ENCODE measurements at regions not wholly inside any gene's neighbourhood (a gene's known extent, or its start where the extent isn't known, plus 50 kb on each side); places are given as distances from the start of the nearest gene placed in this dataset.

DNA sequence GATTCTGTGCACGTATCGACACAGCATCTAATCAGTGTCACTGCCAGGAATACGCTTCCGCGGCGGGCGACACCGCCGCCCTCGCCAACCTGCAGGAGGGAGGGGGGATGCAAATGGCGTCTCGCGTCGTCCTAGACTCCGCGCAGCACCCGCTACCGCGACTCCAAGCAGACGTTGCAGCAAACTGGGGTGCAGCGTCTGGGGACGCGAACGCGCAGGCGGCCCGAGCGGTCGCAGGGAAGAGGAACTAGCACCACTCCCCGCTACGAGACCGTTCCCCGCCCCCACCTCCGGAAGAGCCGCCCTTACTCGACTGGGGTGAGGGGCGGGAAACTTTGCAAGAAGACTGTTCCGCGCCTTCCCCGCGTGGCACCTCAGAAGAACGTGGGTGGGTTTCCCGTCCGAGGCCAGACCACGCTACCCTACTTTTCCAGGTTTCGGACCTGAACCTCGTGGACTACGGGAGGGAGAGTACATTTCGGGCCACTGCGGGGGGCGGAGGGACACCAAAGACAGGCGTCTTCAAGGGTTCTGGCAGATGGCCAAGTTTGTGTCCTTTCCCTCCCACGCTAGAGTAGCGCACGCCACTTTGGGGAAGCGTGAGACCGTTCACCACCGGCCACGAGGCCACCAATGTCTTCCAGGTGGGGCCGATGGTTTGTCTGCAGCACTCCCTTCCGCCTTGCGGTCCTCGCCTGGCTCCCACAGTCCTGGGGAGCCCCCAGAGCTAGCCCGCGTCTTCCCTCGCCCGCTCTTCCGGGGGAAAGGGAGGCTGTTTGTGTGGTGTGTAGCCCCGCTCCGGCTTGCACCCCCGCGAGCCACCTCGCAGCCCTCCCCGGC is 78.0 kb upstream of the BCOR start:
- peak; percentile 67 for DNase-seq (ENCODE audit: low read depth)
- Histone ChIP-seq H3K9ac (ENCODE audit: low read length) (peak overlapping the region; percentile 82), H3K27me3 (replicated peaks; ENCODE audit: control insufficient read depth, insufficient read depth, low read length) (peaks cover 6% of the 10 kb centered on the region), H3K9me3 (ENCODE audit: control insufficient read depth, low read length) (no peaks in the 10 kb centered on the region), H3K4me3 (ENCODE audit: low read length) (peak overlapping the region; percentile 78), H3K4me1 (ENCODE audit: control insufficient read depth, insufficient read depth, low read length) (peaks cover 14% of the 10 kb centered on the region), H3K36me3 (ENCODE audit: control insufficient read depth, insufficient read depth, low read length, severe bottlenecking) (no peaks in the 10 kb centered on the region)

DNA sequence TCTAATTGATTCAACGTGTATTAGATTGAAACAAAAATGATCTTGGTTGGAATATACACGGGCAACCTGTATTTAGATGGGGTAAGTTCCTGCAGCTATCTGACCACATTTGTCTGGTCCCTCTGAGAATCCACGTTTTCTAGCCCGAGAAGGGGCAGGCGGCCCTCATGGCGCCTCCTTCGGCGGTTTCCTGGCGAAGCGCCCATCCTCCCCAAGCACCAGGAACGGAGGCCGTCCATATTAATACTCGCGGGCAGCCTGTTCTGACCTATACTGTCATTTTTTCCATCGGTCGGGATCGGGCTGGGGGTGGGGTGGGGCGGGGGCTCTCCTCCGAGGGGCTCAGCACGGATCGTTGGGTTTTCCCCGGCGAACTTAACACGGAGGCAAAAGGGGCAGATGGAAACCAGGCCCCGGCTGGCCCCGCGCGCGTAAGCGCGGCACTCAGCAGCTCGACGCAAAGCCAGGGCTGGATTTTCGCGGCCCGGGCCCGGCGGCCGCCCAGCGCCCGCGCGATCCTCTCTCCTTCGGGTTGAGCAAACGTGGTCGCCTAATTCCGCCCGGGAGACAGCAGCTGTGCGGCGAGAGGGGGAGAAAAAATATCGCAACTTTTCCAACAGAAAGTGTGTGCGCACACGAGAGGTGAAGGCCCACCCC is 77.2 kb upstream of the BCOR start:
- DNase-seq (ENCODE audit: low read depth): peak; percentile 66
- Histone ChIP-seq H3K9ac (ENCODE audit: low read length) (peak overlapping the region; percentile 82), H3K9me3 (ENCODE audit: control insufficient read depth, low read length) (no peaks in the 10 kb centered on the region), H3K36me3 (ENCODE audit: control insufficient read depth, insufficient read depth, low read length, severe bottlenecking) (no peaks in the 10 kb centered on the region), H3K4me1 (ENCODE audit: control insufficient read depth, insufficient read depth, low read length) (peaks cover 14% of the 10 kb centered on the region), H3K4me3 (ENCODE audit: low read length) (peak overlapping the region; percentile 78), H3K27me3 (replicated peaks; ENCODE audit: control insufficient read depth, insufficient read depth, low read length) (peaks cover 6% of the 10 kb centered on the region)

DNA sequence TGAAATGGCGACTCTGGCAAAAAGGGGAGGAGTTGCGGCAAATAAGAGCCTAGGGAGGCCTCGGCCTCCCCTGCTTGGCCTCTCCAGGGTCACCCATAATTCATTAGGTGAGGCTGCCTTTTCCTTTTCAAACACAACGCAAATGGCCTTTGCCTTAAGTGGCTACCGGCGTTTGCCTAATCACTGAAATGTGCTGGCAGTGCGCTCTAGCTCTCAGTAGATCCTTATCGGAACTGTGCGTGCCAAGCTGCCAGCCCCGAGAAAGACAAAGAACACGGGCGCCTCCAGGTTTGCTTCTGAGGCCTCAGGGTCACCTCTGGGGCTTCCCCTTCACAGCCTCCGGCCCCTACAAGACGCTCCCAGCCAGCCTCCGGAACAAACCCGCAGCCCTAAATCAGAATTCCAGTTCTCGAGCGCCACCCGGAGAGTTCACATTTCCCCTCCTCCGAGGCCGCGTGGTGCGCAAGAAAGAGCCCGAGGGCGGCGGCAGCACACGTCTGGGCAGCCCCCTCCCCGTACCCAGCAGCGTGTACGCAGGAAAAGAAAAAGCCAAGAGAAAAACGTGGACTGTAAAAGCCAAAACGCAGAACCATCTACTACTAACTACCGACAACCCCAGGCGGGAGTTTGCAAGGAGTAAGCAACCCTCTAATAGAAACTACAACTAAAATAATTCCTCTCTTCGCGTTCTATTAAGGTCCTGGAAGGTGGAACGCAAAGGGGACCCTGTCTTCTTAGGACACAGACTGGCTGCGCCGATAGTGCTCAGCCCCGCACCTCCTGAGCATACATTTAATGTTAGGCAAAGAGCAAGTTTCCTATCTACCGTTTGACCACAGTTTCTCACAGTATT is 76.5 kb upstream of the BCOR start:
- peak overlapping the region; percentile 66 for H3K4me3 ChIP-seq (ENCODE audit: low read length)
- H3K36me3 ChIP-seq (ENCODE audit: control insufficient read depth, insufficient read depth, low read length, severe bottlenecking): no peaks in the 10 kb centered on the region
- peaks cover 14% of the 10 kb centered on the region for H3K4me1 ChIP-seq (ENCODE audit: control insufficient read depth, insufficient read depth, low read length)
- no peak for DNase-seq (ENCODE audit: low read depth)
- peaks cover 8% of the 10 kb centered on the region for H3K27me3 ChIP-seq (replicated peaks; ENCODE audit: control insufficient read depth, insufficient read depth, low read length)
- H3K9ac ChIP-seq (ENCODE audit: low read length): peak overlapping the region; percentile 54
- no peaks in the 10 kb centered on the region for H3K9me3 ChIP-seq (ENCODE audit: control insufficient read depth, low read length)

DNA sequence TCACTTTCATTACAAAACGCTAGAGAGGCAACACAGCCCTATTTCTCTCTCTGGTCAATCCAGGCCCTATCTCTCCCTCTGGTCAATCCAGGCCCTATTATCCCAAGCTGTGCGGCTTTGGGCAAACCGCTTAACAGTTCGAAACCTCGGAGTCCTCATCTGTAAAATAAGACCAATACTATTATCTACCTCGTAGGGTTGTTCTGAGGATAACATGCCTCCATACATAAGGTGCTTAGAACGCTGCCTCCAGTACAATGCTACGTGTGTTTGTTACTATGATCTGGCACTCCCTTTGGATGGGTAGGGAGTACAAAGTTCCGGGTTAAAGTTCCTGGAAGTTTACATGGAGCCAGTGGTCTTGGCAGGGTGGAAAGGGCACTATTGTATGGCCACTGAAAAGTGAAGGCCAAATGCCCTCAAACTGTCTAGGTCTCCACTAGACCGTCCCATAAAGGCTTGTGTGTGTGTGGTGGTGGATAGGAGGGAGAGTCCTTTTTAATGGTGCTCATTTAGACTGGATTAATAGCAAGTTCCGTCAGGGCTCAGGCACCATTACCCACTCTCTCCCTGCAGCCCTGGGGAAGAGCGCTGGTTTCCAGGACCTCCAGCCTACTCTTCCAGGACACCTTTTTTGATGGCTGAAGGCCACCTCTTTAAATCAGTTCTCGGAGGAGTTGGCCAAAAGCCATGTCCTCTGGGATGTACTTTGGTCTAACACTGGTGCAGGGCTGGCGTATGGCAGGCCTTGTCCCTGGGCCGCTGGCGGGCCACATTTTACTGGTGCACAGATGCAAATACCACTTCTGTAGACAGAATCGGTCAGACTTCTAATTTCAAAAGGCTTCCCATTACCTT is 75.6 kb upstream of the BCOR start:
- H3K9ac ChIP-seq (ENCODE audit: low read length): no peak overlapping the region
- H3K27me3 ChIP-seq (replicated peaks; ENCODE audit: control insufficient read depth, insufficient read depth, low read length): peaks cover 10% of the 10 kb centered on the region
- no peak overlapping the region for H3K4me3 ChIP-seq (ENCODE audit: low read length)
- peaks cover 14% of the 10 kb centered on the region for H3K4me1 ChIP-seq (ENCODE audit: control insufficient read depth, insufficient read depth, low read length)
- no peak for DNase-seq (ENCODE audit: low read depth)
- no peaks in the 10 kb centered on the region for H3K9me3 ChIP-seq (ENCODE audit: control insufficient read depth, low read length)
- H3K36me3 ChIP-seq (ENCODE audit: control insufficient read depth, insufficient read depth, low read length, severe bottlenecking): no peaks in the 10 kb centered on the region

DNA sequence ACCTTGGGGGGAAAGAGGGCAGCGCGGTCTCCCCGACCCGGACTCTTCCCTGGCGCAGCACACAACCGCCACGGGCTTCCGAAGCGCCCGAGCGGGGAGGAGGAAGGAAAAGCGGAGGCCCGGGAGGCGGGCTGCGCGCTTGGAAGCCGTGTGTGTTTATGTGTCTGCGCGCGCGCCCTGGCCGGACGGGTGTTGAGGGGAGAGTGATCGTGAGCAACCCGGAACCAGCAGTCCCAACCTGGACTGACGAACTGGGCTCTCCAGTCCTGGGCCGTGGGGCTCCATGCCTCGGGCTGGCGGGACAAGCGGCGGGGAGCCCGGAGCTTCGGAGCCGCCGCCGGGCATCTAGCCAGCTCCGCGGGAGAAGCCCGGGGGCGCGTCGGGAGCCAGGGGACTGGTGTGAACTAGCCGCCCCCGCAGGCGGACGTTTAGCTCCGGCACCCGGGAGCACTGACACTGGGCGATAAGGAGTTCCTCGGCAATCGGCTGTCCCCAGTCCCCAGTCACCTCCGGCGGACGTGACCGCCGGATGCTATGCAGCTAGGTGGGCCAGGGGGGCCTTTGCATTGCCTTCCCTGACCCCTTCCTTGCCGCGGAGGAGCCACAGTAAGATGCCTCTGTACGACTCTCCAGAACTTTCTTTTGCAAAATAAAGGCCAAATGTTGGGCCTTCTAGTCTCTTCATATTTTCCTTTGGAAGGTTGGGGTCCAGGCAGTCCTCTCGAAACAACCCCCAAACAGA is 74.8 kb upstream of the BCOR start:
- DNase-seq (ENCODE audit: low read depth): no peak
- peak overlapping the region; percentile 51 for H3K9ac ChIP-seq (ENCODE audit: low read length)
- H3K4me1 ChIP-seq (ENCODE audit: control insufficient read depth, insufficient read depth, low read length): peaks cover 14% of the 10 kb centered on the region
- peaks cover 12% of the 10 kb centered on the region for H3K27me3 ChIP-seq (replicated peaks; ENCODE audit: control insufficient read depth, insufficient read depth, low read length)
- no peaks in the 10 kb centered on the region for H3K36me3 ChIP-seq (ENCODE audit: control insufficient read depth, insufficient read depth, low read length, severe bottlenecking)
- H3K9me3 ChIP-seq (ENCODE audit: control insufficient read depth, low read length): no peaks in the 10 kb centered on the region
- H3K4me3 ChIP-seq (ENCODE audit: low read length): peak overlapping the region; percentile 72

DNA sequence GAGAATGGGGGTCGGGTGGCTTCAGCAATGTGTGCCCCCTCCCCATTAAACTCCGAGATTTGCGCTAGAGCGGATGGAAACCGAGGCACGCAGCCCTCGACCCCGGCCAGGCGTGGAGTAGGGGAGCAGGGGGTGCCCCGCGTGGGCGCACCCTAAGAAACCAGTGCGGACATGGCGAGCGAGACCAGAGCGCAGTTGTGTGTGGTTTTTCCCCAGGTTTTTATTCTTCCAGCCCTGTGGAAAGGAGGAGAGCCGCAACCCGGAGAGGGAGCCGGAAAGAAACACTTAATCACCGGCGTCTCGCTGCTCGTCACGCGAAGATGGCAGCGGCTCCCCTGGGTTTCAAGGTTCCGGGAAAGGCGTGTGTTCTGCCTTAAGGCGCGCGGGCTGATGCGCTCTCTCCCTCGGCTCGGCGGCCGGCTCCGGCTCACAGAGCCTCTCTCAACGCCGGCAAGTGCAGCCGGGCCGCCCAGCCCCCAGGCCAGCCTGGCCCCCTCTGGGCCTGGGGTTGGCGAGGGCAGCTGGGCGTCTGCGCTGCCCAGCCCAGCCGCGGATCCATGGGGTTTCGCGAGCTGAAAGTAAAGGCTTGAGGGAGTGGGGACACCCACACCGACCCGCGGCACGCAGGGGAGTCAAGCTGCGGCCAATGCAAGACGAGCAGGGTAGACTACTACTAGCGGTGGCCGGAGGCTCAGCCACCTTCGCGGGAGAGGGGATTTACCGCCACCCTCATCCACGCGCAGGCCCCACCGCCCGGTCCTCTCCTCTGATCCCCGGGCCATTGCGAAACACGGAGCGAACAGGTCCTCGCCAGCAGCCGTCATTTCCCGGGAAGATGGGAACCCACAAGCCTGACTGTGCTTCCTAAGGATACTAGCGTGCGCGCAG is 74.0 kb upstream of the BCOR start:
- peak; percentile 76 for DNase-seq (ENCODE audit: low read depth)
- H3K4me1 ChIP-seq (ENCODE audit: control insufficient read depth, insufficient read depth, low read length): peaks cover 20% of the 10 kb centered on the region
- peak overlapping the region; percentile 72 for H3K4me3 ChIP-seq (ENCODE audit: low read length)
- H3K27me3 ChIP-seq (replicated peaks; ENCODE audit: control insufficient read depth, insufficient read depth, low read length): peaks cover 19% of the 10 kb centered on the region
- peak overlapping the region; percentile 51 for H3K9ac ChIP-seq (ENCODE audit: low read length)
- H3K36me3 ChIP-seq (ENCODE audit: control insufficient read depth, insufficient read depth, low read length, severe bottlenecking): no peaks in the 10 kb centered on the region
- no peaks in the 10 kb centered on the region for H3K9me3 ChIP-seq (ENCODE audit: control insufficient read depth, low read length)

DNA sequence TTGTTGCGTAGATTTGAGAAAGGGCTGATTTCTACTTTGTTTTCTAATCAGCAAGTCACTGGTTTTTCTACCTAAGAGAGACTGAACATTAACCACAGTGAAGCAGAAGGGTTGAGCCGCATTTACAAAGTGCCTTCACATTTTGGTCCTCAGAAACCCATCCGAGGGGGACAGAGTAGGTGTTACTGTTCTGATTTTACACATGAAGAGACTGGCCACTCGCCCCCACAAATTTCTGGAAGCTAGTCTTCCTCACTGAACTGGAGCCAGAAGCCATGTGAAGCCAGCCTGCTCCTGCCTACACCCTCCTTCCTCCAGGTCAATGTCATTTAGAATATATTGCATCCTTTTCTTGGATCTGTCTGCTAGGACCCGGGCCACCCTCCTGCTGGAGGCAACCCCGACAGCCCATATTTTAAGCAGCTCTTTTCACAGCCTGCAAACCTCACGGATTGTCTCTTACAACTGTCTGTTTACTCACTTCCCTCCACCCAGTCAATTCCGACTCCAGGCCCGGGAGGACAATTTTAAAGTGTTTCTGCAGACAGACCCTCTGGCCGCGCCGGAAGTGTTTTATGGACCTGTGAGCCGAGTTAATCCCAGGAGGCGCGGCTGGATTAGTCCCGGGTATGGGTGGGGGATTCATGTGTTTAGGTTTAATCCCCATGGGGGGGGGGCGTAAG is 73.2 kb upstream of the BCOR start:
- Histone ChIP-seq H3K4me1 (ENCODE audit: control insufficient read depth, insufficient read depth, low read length) (peaks cover 25% of the 10 kb centered on the region), H3K36me3 (ENCODE audit: control insufficient read depth, insufficient read depth, low read length, severe bottlenecking) (no peaks in the 10 kb centered on the region), H3K4me3 (ENCODE audit: low read length) (peak overlapping the region; percentile 72), H3K9ac (ENCODE audit: low read length) (no peak overlapping the region), H3K9me3 (ENCODE audit: control insufficient read depth, low read length) (no peaks in the 10 kb centered on the region), H3K27me3 (replicated peaks; ENCODE audit: control insufficient read depth, insufficient read depth, low read length) (peaks cover 19% of the 10 kb centered on the region)
- peak; percentile 29 for DNase-seq (ENCODE audit: low read depth)

DNA sequence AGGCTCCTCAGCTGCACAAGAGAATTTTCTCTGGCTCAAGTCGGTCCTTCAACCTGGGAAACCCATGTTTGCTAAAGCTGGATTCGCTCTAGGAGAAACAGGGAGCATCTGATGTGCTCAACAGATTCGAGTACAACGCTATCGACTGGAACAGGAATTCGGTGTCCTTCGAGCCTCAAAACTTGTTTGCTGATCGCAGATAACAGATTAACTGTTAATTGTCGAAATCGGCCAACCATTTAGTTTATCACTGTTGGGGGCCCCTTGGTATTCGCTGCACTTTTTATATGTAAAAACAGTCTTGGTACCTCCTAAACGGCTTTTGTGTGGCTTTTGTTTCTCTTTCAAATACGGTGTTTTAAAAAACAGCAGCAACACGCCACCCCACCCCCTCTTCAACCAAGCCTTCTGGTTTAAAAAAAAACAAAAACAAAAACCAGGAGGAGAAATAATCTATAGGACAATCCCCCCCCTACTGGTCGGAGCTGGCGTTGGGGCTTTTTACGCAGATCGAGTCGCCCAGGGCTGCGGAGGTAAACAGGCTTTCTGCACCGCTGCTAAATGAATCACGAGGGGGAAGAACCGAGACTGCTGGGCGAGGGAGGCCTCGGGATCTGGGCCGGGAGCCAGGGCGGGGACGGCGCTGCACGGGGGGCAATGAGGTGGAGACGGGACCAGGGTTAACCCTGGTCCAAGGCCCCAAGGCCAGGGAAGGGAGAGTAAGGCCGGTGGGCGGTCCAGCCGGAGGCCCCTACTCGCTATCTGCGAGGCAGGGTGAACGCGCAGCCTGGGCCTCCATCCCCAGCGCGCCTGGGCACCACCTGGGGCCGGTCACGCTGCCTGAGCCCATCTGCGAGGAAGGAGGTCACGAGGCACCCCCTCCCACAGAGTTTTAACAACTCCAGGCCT is 71.7 kb upstream of the BCOR start:
- no peak overlapping the region for H3K4me3 ChIP-seq (ENCODE audit: low read length)
- H3K27me3 ChIP-seq (replicated peaks; ENCODE audit: control insufficient read depth, insufficient read depth, low read length): peaks cover 22% of the 10 kb centered on the region
- no peaks in the 10 kb centered on the region for H3K36me3 ChIP-seq (ENCODE audit: control insufficient read depth, insufficient read depth, low read length, severe bottlenecking)
- peak; percentile 81 for DNase-seq (ENCODE audit: low read depth)
- H3K4me1 ChIP-seq (ENCODE audit: control insufficient read depth, insufficient read depth, low read length): peaks cover 21% of the 10 kb centered on the region
- no peak overlapping the region for H3K9ac ChIP-seq (ENCODE audit: low read length)
- no peaks in the 10 kb centered on the region for H3K9me3 ChIP-seq (ENCODE audit: control insufficient read depth, low read length)

Data from adipocyte (in vitro differentiated cells).